ENCODE measurements at regions not wholly inside any gene's neighbourhood (a gene's known extent, or its start where the extent isn't known, plus 50 kb on each side); places are given as distances from the start of the nearest gene placed in this dataset.

DNA sequence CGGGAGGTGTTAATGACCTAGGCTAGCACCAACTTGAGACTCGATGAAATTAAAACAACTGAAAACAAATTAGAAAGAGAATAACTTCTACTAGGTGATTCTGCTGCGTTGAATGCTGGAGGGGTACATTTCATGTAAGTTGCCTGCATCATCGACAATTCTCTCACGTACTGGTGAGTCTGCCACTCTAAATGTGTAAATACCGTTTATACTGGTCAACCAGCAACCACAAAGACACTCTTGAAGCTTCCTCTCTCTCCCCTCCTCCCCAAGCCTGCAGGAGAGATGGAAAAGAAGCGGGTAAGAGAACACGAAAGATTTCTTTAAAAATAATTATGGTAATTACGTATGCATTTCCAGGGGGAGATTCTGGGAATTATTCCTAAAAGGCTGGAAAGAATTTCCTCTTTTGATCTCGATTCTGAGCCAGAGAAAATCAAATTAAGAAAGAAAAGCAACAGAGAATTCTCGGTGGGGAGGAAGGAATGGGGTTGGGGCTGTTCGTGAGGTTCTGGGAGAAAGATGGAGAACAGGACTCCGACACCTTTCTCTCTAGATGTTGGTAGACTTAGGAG lies 68.6 kb upstream of the MRTFB start:
- Mint-ChIP-seq H3K36me3 (no peaks in the 10 kb centered on the region), H3K4me3 (no peak overlapping the region), H3K27me3 (peaks cover 5 to 8% of the 10 kb centered on the region in 2 donors), H3K9me3 (no peaks in the 10 kb centered on the region), H3K4me1 (peaks cover 0 to 11% (median 7%) of the 10 kb centered on the region in 4 donors), H3K27ac (no peak overlapping the region)
- no peaks in the 10 kb centered on the region for H3K9me3 ChIP-seq (ENCODE audit: control insufficient read depth in 1 of 2, low read length in 2 of 2)
- no peak overlapping the region for H3K4me3 ChIP-seq (ENCODE audit: low read length in 2 of 2)
- ChIA-PET CTCF (ENCODE audit: partially characterized antibody) (no interaction called here), POLR2A (ENCODE audit: partially characterized antibody) (no interaction called here)
- H3K27ac ChIP-seq (ENCODE audit: low read depth, low read length) = no peak overlapping the region
- no peaks in the 10 kb centered on the region for H3K36me3 ChIP-seq (ENCODE audit: insufficient read depth, low read length)
- H3K27me3 ChIP-seq (ENCODE audit: insufficient read depth, low read length) = peaks cover 6% of the 10 kb centered on the region
- intact Hi-C loops (cut with micrococcal nuclease) = no loop called here
- no peak for DNase-seq
- H3K4me1 ChIP-seq (ENCODE audit: insufficient read depth, low read length) = no peaks in the 10 kb centered on the region

DNA sequence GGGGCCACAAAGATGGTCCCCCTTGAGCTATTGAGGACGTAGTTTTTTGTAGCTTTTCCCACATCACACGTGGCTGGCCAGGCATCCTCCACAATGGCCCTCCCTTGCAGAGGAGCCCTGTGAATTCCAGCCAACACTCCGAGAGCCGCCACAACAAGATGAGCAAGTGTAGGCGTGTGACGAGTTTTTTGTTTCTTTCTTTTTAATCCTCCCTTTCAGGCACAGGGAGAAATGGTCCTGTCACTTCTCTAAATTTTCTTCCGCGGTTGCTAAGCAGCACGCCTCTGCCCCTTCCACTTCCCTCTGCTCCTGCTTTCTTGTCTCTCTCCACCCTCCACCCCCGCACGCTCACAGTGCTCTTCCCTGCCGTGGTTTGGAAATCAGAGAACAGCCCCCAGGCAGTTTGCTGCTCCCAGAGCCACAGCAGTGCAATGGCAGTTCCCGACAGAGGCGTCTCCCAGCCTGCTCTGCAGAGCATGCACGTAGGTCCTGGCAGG lies 68.0 kb upstream of the MRTFB start:
- Mint-ChIP-seq H3K4me3 (peak overlapping the region in 1 of 8 donors; percentile 60), H3K36me3 (no peaks in the 10 kb centered on the region), H3K27me3 (peaks cover 5 to 8% of the 10 kb centered on the region in 2 donors), H3K9me3 (no peaks in the 10 kb centered on the region), H3K27ac (peak overlapping the region in 1 of 7 donors; percentile 64), H3K4me1 (peaks cover 0 to 6% (median 3%) of the 10 kb centered on the region in 4 donors)
- POLR2A ChIA-PET (ENCODE audit: partially characterized antibody) = no interaction called here
- intact Hi-C loops (cut with micrococcal nuclease) = no loop called here
- H3K4me1 ChIP-seq (ENCODE audit: insufficient read depth, low read length) = no peaks in the 10 kb centered on the region
- H3K36me3 ChIP-seq (ENCODE audit: insufficient read depth, low read length) = no peaks in the 10 kb centered on the region
- CTCF ChIA-PET (ENCODE audit: partially characterized antibody) = no interaction called here
- H3K9me3 ChIP-seq (ENCODE audit: control insufficient read depth in 1 of 2, low read length in 2 of 2) = no peaks in the 10 kb centered on the region
- peaks cover 6% of the 10 kb centered on the region for H3K27me3 ChIP-seq (ENCODE audit: insufficient read depth, low read length)
- no peak for DNase-seq
- H3K4me3 ChIP-seq (ENCODE audit: low read length in 2 of 2) = no peak overlapping the region
- H3K27ac ChIP-seq (ENCODE audit: low read depth, low read length) = no peak overlapping the region

DNA sequence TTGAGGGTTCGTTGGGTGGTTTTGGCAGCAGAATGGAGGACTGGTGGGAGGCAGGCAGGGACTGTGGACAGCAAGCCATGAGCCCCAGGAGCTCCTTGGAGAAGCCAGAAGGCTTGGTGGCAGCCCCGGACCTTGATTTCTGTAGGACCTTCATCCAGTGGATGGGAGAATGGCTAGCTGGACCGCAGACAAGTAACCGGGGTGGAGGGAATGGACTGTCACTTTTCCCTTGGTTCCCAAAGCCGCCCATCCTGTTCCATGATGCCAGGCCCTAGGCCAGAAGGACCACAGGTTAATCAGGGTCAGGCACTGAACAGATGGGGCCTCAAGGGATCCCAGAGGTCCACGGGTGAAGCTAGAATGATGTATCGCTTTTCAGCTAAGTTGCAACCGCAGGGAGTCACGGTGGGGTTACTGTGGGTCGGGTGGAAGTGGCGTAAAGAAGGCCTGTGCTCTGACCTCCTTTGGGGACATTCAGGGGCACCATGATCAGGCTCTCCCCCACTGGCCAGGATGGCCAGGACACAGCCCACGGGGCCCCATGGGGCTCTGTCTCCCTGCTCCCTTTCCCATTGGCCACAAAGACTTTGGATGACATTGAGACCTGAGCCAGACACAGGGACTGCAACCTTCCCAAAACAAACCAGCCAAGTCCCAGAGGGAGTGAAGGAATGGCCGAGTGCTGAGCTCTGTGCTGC lies 66.9 kb upstream of the MRTFB start:
- no peak overlapping the region for H3K4me3 ChIP-seq (ENCODE audit: low read length in 2 of 2)
- H3K27ac Mint-ChIP-seq = no peak overlapping the region
- peaks cover 0 to 6% (median 3%) of the 10 kb centered on the region in 4 donors for H3K4me1 Mint-ChIP-seq
- no peaks in the 10 kb centered on the region for H3K9me3 Mint-ChIP-seq
- H3K9me3 ChIP-seq (ENCODE audit: control insufficient read depth in 1 of 2, low read length in 2 of 2) = no peaks in the 10 kb centered on the region
- ChIA-PET POLR2A (ENCODE audit: partially characterized antibody) (no interaction called here), CTCF (ENCODE audit: partially characterized antibody) (no interaction called here)
- intact Hi-C loops (cut with micrococcal nuclease) = no loop called here
- no peaks in the 10 kb centered on the region for H3K36me3 ChIP-seq (ENCODE audit: insufficient read depth, low read length)
- no peaks in the 10 kb centered on the region for H3K36me3 Mint-ChIP-seq
- H3K4me1 ChIP-seq (ENCODE audit: insufficient read depth, low read length) = no peaks in the 10 kb centered on the region
- H3K4me3 Mint-ChIP-seq = no peak overlapping the region
- DNase-seq = no peak
- peaks cover 6% of the 10 kb centered on the region for H3K27me3 ChIP-seq (ENCODE audit: insufficient read depth, low read length)
- H3K27me3 Mint-ChIP-seq = peaks cover 5% of the 10 kb centered on the region in 2 donors
- H3K27ac ChIP-seq (ENCODE audit: low read depth, low read length) = no peak overlapping the region

DNA sequence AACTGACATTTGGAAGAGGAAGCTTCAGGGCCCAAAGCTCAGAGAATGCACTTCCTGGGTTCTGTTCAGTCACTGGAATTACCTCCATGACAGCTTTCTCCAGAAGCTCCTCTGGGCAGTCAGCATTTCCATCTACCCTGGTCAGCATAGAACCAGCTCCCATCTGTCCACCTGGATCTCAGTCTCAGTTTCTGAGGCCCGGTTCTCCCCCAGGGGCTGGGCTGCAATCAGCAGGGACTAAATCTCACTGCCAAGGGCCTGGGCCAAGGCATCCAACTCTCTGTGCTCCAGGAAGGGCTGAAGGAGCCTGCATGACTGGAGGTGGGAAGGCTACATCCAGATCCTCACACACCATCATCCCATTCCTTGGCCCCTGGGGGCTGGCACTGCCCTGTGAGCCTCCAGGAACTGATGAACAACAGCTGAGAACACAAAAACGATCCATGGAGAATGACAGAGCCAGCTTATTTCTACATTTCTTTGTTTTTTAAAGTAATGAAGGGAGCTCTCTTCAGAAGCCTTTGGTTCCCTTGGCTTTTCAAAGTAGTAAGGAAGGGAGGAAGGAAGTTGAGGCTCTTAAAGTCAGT lies 66.3 kb upstream of the MRTFB start:
- no peak overlapping the region for H3K27ac ChIP-seq (ENCODE audit: low read depth, low read length)
- Mint-ChIP-seq H3K36me3 (no peaks in the 10 kb centered on the region), H3K27me3 (peaks cover 4 to 11% of the 10 kb centered on the region in 2 donors), H3K9me3 (no peaks in the 10 kb centered on the region), H3K27ac (no peak overlapping the region), H3K4me3 (no peak overlapping the region), H3K4me1 (peaks cover 0 to 6% (median 3%) of the 10 kb centered on the region in 4 donors)
- H3K27me3 ChIP-seq (ENCODE audit: insufficient read depth, low read length) = peaks cover 6% of the 10 kb centered on the region
- ChIA-PET CTCF (ENCODE audit: partially characterized antibody) (no interaction called here), POLR2A (ENCODE audit: partially characterized antibody) (no interaction called here)
- H3K4me3 ChIP-seq (ENCODE audit: low read length in 2 of 2) = no peak overlapping the region
- intact Hi-C loops (cut with micrococcal nuclease) = no loop called here
- H3K4me1 ChIP-seq (ENCODE audit: insufficient read depth, low read length) = no peaks in the 10 kb centered on the region
- no peak for DNase-seq
- no peaks in the 10 kb centered on the region for H3K9me3 ChIP-seq (ENCODE audit: control insufficient read depth in 1 of 2, low read length in 2 of 2)
- H3K36me3 ChIP-seq (ENCODE audit: insufficient read depth, low read length) = no peaks in the 10 kb centered on the region

DNA sequence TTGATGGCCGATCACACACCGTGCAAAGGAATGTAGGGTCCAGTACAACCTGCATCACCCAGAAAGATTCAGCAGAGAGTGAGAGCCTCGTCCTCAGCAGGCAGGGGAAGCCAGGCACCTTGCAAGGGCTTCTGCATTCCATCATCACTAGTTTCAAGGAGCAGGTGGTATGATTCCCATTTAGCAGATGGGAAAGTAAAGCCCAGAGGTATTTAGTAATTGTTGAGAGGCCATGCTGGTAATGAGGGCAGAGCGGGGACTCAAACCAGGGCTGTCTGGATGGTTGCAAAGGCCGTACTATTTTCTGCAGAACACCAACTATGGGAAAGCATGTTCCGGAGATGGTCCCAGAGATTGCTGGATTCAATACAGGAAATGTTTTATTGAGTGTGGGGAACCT lies 65.8 kb upstream of the MRTFB start:
- intact Hi-C loops (cut with micrococcal nuclease) = no loop called here
- Histone ChIP-seq H3K36me3 (ENCODE audit: insufficient read depth, low read length) (no peaks in the 10 kb centered on the region), H3K27ac (ENCODE audit: low read depth, low read length) (no peak overlapping the region), H3K4me3 (ENCODE audit: low read length in 2 of 2) (no peak overlapping the region), H3K4me1 (ENCODE audit: insufficient read depth, low read length) (no peaks in the 10 kb centered on the region), H3K9me3 (ENCODE audit: control insufficient read depth in 1 of 2, low read length in 2 of 2) (no peaks in the 10 kb centered on the region), H3K27me3 (ENCODE audit: insufficient read depth, low read length) (peaks cover 6% of the 10 kb centered on the region)
- Mint-ChIP-seq H3K4me1 (peaks cover 0 to 6% (median 3%) of the 10 kb centered on the region in 4 donors), H3K27ac (no peak overlapping the region), H3K4me3 (no peak overlapping the region), H3K9me3 (no peaks in the 10 kb centered on the region), H3K36me3 (no peaks in the 10 kb centered on the region), H3K27me3 (peaks cover 6 to 13% of the 10 kb centered on the region in 2 donors)
- no peak for DNase-seq
- ChIA-PET CTCF (ENCODE audit: partially characterized antibody) (no interaction called here), POLR2A (ENCODE audit: partially characterized antibody) (no interaction called here)

DNA sequence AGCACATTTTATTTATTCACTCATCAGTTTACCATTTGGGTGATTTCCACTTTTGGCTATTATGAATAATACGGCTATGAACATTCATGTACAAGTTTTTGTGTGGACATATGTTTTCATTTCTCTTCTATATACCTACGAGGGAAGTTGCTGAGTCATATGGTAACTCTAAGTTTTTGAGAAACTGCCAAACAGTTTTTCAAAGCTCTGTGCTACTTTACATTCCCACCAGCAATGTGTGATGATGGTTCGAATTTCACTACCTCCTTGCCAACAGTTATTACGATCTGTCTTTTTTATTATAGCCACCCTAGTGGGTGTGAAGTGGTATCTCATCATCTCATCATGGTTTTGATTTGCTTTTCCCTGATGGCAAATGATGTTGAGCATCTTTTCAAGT lies 63.7 kb upstream of the MRTFB start:
- no peaks in the 10 kb centered on the region for H3K9me3 Mint-ChIP-seq
- H3K36me3 Mint-ChIP-seq = no peaks in the 10 kb centered on the region
- POLR2A ChIA-PET (ENCODE audit: partially characterized antibody) = no interaction called here
- Histone ChIP-seq H3K4me1 (ENCODE audit: insufficient read depth, low read length) (no peaks in the 10 kb centered on the region), H3K27ac (ENCODE audit: low read depth, low read length) (no peak overlapping the region), H3K9me3 (ENCODE audit: control insufficient read depth in 1 of 2, low read length in 2 of 2) (no peaks in the 10 kb centered on the region), H3K4me3 (ENCODE audit: low read length in 2 of 2) (no peak overlapping the region), H3K36me3 (ENCODE audit: insufficient read depth, low read length) (no peaks in the 10 kb centered on the region), H3K27me3 (ENCODE audit: insufficient read depth, low read length) (no peaks in the 10 kb centered on the region)
- H3K4me1 Mint-ChIP-seq = peaks cover 0 to 6% (median 3%) of the 10 kb centered on the region in 4 donors
- no peak overlapping the region for H3K4me3 Mint-ChIP-seq
- intact Hi-C loops (cut with micrococcal nuclease) = no loop called here
- no peak for DNase-seq
- H3K27me3 Mint-ChIP-seq = peaks cover 4 to 10% of the 10 kb centered on the region in 2 donors
- CTCF ChIA-PET (ENCODE audit: partially characterized antibody) = no interaction called here
- H3K27ac Mint-ChIP-seq = no peak overlapping the region

DNA sequence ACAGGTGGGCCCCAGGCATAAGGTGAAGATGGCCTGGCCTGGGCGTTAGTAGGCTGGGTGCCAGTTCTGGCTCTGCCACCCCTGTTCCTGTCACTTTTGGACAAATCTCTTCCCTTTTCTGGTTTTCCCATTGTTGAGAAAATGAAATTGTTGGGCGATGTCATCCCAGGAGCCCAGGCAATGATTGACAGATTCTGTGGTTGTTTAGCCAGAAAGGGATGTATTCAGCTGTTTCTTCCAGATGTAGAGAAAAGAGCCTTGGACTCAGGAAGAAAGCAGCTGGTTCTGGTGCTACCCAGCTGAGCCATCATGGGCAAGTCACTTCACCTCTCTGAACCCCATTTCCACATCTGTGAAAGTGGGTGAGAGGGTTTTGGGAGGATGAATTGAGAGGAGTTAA lies 60.1 kb upstream of the MRTFB start:
- Mint-ChIP-seq H3K36me3 (no peaks in the 10 kb centered on the region), H3K27ac (no peak overlapping the region), H3K27me3 (peaks cover 7 to 16% of the 10 kb centered on the region in 2 donors), H3K9me3 (no peaks in the 10 kb centered on the region), H3K4me3 (no peak overlapping the region), H3K4me1 (peaks cover 0 to 6% (median 0%) of the 10 kb centered on the region in 4 donors)
- Histone ChIP-seq H3K36me3 (ENCODE audit: insufficient read depth, low read length) (no peaks in the 10 kb centered on the region), H3K27ac (ENCODE audit: low read depth, low read length) (no peak overlapping the region), H3K27me3 (ENCODE audit: insufficient read depth, low read length) (no peaks in the 10 kb centered on the region), H3K4me1 (ENCODE audit: insufficient read depth, low read length) (no peaks in the 10 kb centered on the region), H3K4me3 (ENCODE audit: low read length in 2 of 2) (no peak overlapping the region), H3K9me3 (ENCODE audit: control insufficient read depth in 1 of 2, low read length in 2 of 2) (no peaks in the 10 kb centered on the region)
- intact Hi-C loops (cut with micrococcal nuclease) = no loop called here
- ChIA-PET CTCF (ENCODE audit: partially characterized antibody) (no interaction called here), POLR2A (ENCODE audit: partially characterized antibody) (no interaction called here)
- no peak for DNase-seq
